ENCODE measurements at regions not wholly inside any gene's neighbourhood (a gene's known extent, or its start where the extent isn't known, plus 50 kb on each side); places are given as distances from the start of the nearest gene placed in this dataset.

- H3K36me3 ChIP-seq (ENCODE audit: control insufficient read depth in 4 of 4, insufficient read depth in 4 of 4, low read length in 4 of 4) = no peaks in the 10 kb centered on the region
- TF ChIP-seq CTCF (IDR thresholded peaks at IDR 0.05; ENCODE audit: control extremely low read depth, extremely low read depth) = no peak
- H3K27me3 ChIP-seq (ENCODE audit: control insufficient read depth in 3 of 3, insufficient read depth in 3 of 3, low read length in 2 of 3) = no peaks in the 10 kb centered on the region
- no peaks in the 10 kb centered on the region for H3K4me1 ChIP-seq (ENCODE audit: control insufficient read depth in 5 of 5, insufficient read depth in 5 of 5, low read length in 5 of 5)
- H3K27ac ChIP-seq (ENCODE audit: low read depth in 1 of 2, low read length in 1 of 2) = no peak overlapping the region
- no peak overlapping the region for H3K4me3 ChIP-seq
- 88 to 95% methylated on average over 1 of the region's 1 CpG for WGBS, 2 donors
- H3K9me3 ChIP-seq (ENCODE audit: control insufficient read depth in 4 of 4, insufficient read depth in 3 of 4, low read length in 3 of 4) = peaks cover 0 to 3% (median 0%) of the 10 kb centered on the region in 4 donors
- DNase-seq (no peak), ATAC-seq (ENCODE audit: insufficient read depth, low FRiP score) (no peak)
- no peak overlapping the region for H3K9ac ChIP-seq (ENCODE audit: insufficient read depth in 1 of 2, low read length in 2 of 2)
Measured at GRCh38 chr15:38745126-38745525, 180.5 kb upstream of the RASGRP1 start.

GRCh38 chr15:38745626-38746025 lies 181.0 kb upstream of the RASGRP1 start:
- Histone ChIP-seq H3K27me3 (ENCODE audit: control insufficient read depth in 3 of 3, insufficient read depth in 3 of 3, low read length in 2 of 3) (no peaks in the 10 kb centered on the region), H3K27ac (ENCODE audit: low read depth in 1 of 2, low read length in 1 of 2) (no peak overlapping the region), H3K9ac (ENCODE audit: insufficient read depth in 1 of 2, low read length in 2 of 2) (no peak overlapping the region), H3K4me3 (no peak overlapping the region), H3K36me3 (ENCODE audit: control insufficient read depth in 4 of 4, insufficient read depth in 4 of 4, low read length in 4 of 4) (no peaks in the 10 kb centered on the region), H3K4me1 (ENCODE audit: control insufficient read depth in 5 of 5, insufficient read depth in 5 of 5, low read length in 5 of 5) (no peaks in the 10 kb centered on the region), H3K9me3 (ENCODE audit: control insufficient read depth in 4 of 4, insufficient read depth in 3 of 4, low read length in 3 of 4) (peaks cover 0 to 3% (median 0%) of the 10 kb centered on the region in 4 donors)
- no peak for TF ChIP-seq CTCF (IDR thresholded peaks at IDR 0.05; ENCODE audit: control extremely low read depth, extremely low read depth)
- 79 to 81% methylated on average over 3 of the region's 3 CpGs for WGBS, 2 donors
- ATAC-seq (ENCODE audit: insufficient read depth, low FRiP score) (no peak), DNase-seq (no peak)

DNA sequence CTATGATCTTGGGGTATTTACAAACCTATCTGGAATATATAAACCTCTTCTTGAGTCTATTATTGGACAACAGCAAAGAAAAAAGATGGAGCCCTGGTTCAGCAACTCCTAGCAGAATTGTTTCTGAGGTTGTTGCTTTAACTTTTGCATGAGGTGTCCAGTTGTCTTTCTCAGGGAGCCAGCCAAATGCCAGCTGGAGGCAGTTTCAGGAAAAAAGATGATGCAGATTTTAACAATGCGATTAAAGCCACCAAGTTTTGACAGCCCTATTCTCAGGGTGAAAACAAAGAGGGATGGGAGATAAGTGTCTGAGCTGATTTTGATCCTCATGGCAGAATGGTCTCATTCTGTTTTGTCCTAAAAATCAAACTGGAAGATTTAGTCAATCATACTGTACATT lies 181.6 kb upstream of the RASGRP1 start:
- TF ChIP-seq CTCF (IDR thresholded peaks at IDR 0.05; ENCODE audit: control extremely low read depth, extremely low read depth) = no peak
- no peak overlapping the region for H3K27ac ChIP-seq (ENCODE audit: low read depth in 1 of 2, low read length in 1 of 2)
- H3K27me3 ChIP-seq (ENCODE audit: control insufficient read depth in 3 of 3, insufficient read depth in 3 of 3, low read length in 2 of 3) = no peaks in the 10 kb centered on the region
- DNase-seq = no peak
- H3K9me3 ChIP-seq (ENCODE audit: control insufficient read depth in 4 of 4, insufficient read depth in 3 of 4, low read length in 3 of 4) = peaks cover 0 to 3% (median 0%) of the 10 kb centered on the region in 4 donors
- WGBS, 2 donors = 85 to 90% methylated on average over 1 of the region's 1 CpG
- H3K4me1 ChIP-seq (ENCODE audit: control insufficient read depth in 5 of 5, insufficient read depth in 5 of 5, low read length in 5 of 5) = no peaks in the 10 kb centered on the region
- H3K4me3 ChIP-seq = no peak overlapping the region
- no peak for ATAC-seq (ENCODE audit: insufficient read depth, low FRiP score)
- no peaks in the 10 kb centered on the region for H3K36me3 ChIP-seq (ENCODE audit: control insufficient read depth in 4 of 4, insufficient read depth in 4 of 4, low read length in 4 of 4)
- H3K9ac ChIP-seq (ENCODE audit: insufficient read depth in 1 of 2, low read length in 2 of 2) = no peak overlapping the region

- ATAC-seq (ENCODE audit: insufficient read depth, low FRiP score) = no peak
- no peak for TF ChIP-seq CTCF (IDR thresholded peaks at IDR 0.05; ENCODE audit: control extremely low read depth, extremely low read depth)
- H3K4me1 ChIP-seq (ENCODE audit: control insufficient read depth in 5 of 5, insufficient read depth in 5 of 5, low read length in 5 of 5) = no peaks in the 10 kb centered on the region
- no peaks in the 10 kb centered on the region for H3K36me3 ChIP-seq (ENCODE audit: control insufficient read depth in 4 of 4, insufficient read depth in 4 of 4, low read length in 4 of 4)
- H3K27ac ChIP-seq (ENCODE audit: low read depth in 1 of 2, low read length in 1 of 2) = no peak overlapping the region
- WGBS, 2 donors = 89 to 95% methylated on average over 2 of the region's 2 CpGs
- peaks cover 0 to 5% (median 0%) of the 10 kb centered on the region in 4 donors for H3K9me3 ChIP-seq (ENCODE audit: control insufficient read depth in 4 of 4, insufficient read depth in 3 of 4, low read length in 3 of 4)
- H3K27me3 ChIP-seq (ENCODE audit: control insufficient read depth in 3 of 3, insufficient read depth in 3 of 3, low read length in 2 of 3) = no peaks in the 10 kb centered on the region
- no peak for DNase-seq
- no peak overlapping the region for H3K4me3 ChIP-seq
- no peak overlapping the region for H3K9ac ChIP-seq (ENCODE audit: insufficient read depth in 1 of 2, low read length in 2 of 2)
Measured at GRCh38 chr15:38748710-38749109, 184.1 kb upstream of the RASGRP1 start.
